H9 (cell line): ENCODE measurements at regions not wholly inside any gene's neighbourhood (a gene's known extent, or its start where the extent isn't known, plus 50 kb on each side); places are given as distances from the start of the nearest gene placed in this dataset.
A peak's percentile ranks its signal among the peaks of the same experiment; 100 is the strongest.

Experiments used
- DNase-seq: peaks from one replicate; pipeline ENCODE4 v3.0.0-alpha.2; 2017
- H2AFZ ChIP-seq: one replicate; pipeline ENCODE4 v1.6.1; 2013; ENCODE audit warnings: mild to moderate bottlenecking, low read length, control low read depth, moderate library complexity
- H2AK5ac ChIP-seq: 2 replicates; pipeline ENCODE4 v1.6.1; 2013; ENCODE audit warnings: low read length, control low read depth, mixed read lengths; ENCODE audit not compliant: insufficient read length
- H2BK120ac ChIP-seq: one replicate; pipeline ENCODE4 v1.6.1; 2013; ENCODE audit warnings: low read depth, mild to moderate bottlenecking, low read length, control low read depth, inconsistent platforms; ENCODE audit not compliant: poor library complexity, severe bottlenecking
- H2BK12ac ChIP-seq: 2 replicates; pipeline ENCODE4 v1.6.1; 2013; ENCODE audit warnings: low read length, control low read depth, mixed read lengths, low read depth; ENCODE audit not compliant: insufficient read length
- H2BK15ac ChIP-seq: 2 replicates; pipeline ENCODE4 v1.6.1; 2013; ENCODE audit warnings: low read depth, low read length, control low read depth
- H2BK20ac ChIP-seq: one replicate; pipeline ENCODE4 v1.6.1; 2013; ENCODE audit warnings: low read depth, mild to moderate bottlenecking, low read length, control low read depth, inconsistent platforms; ENCODE audit not compliant: poor library complexity, severe bottlenecking
- H2BK5ac ChIP-seq: 2 replicates; pipeline ENCODE4 v1.6.1; 2013; ENCODE audit warnings: low read length, control low read depth, mixed read lengths; ENCODE audit not compliant: insufficient read length
- H3K14ac ChIP-seq: 2 replicates; pipeline ENCODE4 v1.6.1; 2013; ENCODE audit warnings: low read length, control low read depth; ENCODE audit not compliant: insufficient read depth
- H3K18ac ChIP-seq: 2 replicates; pipeline ENCODE4 v1.6.1; 2013; ENCODE audit warnings: low read depth, mild to moderate bottlenecking, mixed read lengths, low read length, control low read depth; ENCODE audit not compliant: insufficient read length
- H3K23ac ChIP-seq: 2 replicates; pipeline ENCODE4 v1.6.1; 2013; ENCODE audit warnings: low read length, control low read depth, mixed read lengths, low read depth; ENCODE audit not compliant: insufficient read length
- H3K23me2 ChIP-seq: 2 replicates; pipeline ENCODE4 v1.6.1; 2013; ENCODE audit warnings: low read depth, mild to moderate bottlenecking, mixed read lengths, low read length, control low read depth; ENCODE audit not compliant: insufficient read length, poor library complexity, severe bottlenecking
- H3K27ac ChIP-seq: 2 replicates; pipeline ENCODE4 v1.5.1; 2013; ENCODE audit warnings: low read length, control low read depth, mixed read lengths, low read depth; ENCODE audit not compliant: insufficient read length
- H3K27me3 ChIP-seq: 2 replicates; pipeline ENCODE4 v1.6.1; 2013; ENCODE audit warnings: low read length, control low read depth, inconsistent platforms; ENCODE audit not compliant: insufficient read depth
- H3K4ac ChIP-seq: 2 replicates; pipeline ENCODE4 v1.6.1; 2013; ENCODE audit warnings: low read depth, mild to moderate bottlenecking, control low read depth, inconsistent platforms, low read length, moderate library complexity
- H3K4me1 ChIP-seq: 2 replicates; pipeline ENCODE4 v1.6.1; 2013; ENCODE audit warnings: low read length, control low read depth, inconsistent platforms; ENCODE audit not compliant: insufficient read depth
- H3K4me2 ChIP-seq: 2 replicates; pipeline ENCODE4 v1.6.1; 2013; ENCODE audit warnings: low read length, control low read depth, mixed read lengths; ENCODE audit not compliant: insufficient read length, insufficient read depth
- H3K56ac ChIP-seq: 2 replicates; pipeline ENCODE4 v1.6.1; 2013; ENCODE audit warnings: low read depth, mild to moderate bottlenecking, mixed read lengths, low read length, control low read depth; ENCODE audit not compliant: insufficient read length
- H3K79me1 ChIP-seq: 2 replicates; pipeline ENCODE4 v1.6.1; 2013; ENCODE audit warnings: low read depth, mild to moderate bottlenecking, moderate library complexity, low read length, control low read depth, inconsistent platforms; ENCODE audit not compliant: insufficient read depth, poor library complexity, severe bottlenecking
- H3K79me2 ChIP-seq: 2 replicates; pipeline ENCODE4 v1.6.1; 2013; ENCODE audit warnings: low read length, control low read depth, inconsistent platforms; ENCODE audit not compliant: insufficient read depth
- H3K9ac ChIP-seq: 2 replicates; pipeline ENCODE4 v1.6.1; 2013; ENCODE audit warnings: low read length, control low read depth, mixed read lengths; ENCODE audit not compliant: insufficient read length; ENCODE audit errors: extremely low read depth
- H3K9me3 ChIP-seq: one replicate; pipeline ENCODE4 v1.6.1; 2013; ENCODE audit warnings: low read depth, low read length, inconsistent platforms; ENCODE audit not compliant: control insufficient read depth
- H3T11ph ChIP-seq: one replicate; pipeline ENCODE4 v1.6.1; 2013; ENCODE audit warnings: mild to moderate bottlenecking, low read length, control low read depth, inconsistent platforms
- H4K20me1 ChIP-seq: one replicate; pipeline ENCODE4 v1.6.1; 2013; ENCODE audit not compliant: control insufficient read depth, insufficient read length, insufficient read depth
- H4K5ac ChIP-seq: 2 replicates; pipeline ENCODE4 v1.6.1; 2013; ENCODE audit warnings: low read depth, mild to moderate bottlenecking, mixed read lengths, low read length, control low read depth; ENCODE audit not compliant: insufficient read length
- H4K8ac ChIP-seq: replicated peaks from 2 replicates; pipeline ENCODE4 v1.6.1; 2013; ENCODE audit warnings: low read length, control low read depth, mixed read lengths, low read depth; ENCODE audit not compliant: insufficient read length
- H4K91ac ChIP-seq: 2 replicates; pipeline ENCODE4 v1.6.1; 2013; ENCODE audit warnings: low read depth, mild to moderate bottlenecking, moderate library complexity, mixed read lengths, low read length, control low read depth; ENCODE audit not compliant: insufficient read length
- H3K27ac Mint-ChIP-seq, 3 experiments: 2 replicates in 2 of 3; 3 replicates in 1 of 3; pipeline ENCODE4 v1.8.0; 2020 to 2021; ENCODE audit warnings: mixed read lengths in 3 of 3, mild to moderate bottlenecking in 1 of 3, moderate library complexity in 1 of 3
- H3K27me3 Mint-ChIP-seq: 2 replicates; pipeline ENCODE4 v1.8.0; 2021; ENCODE audit warnings: low read depth, mild to moderate bottlenecking, moderate library complexity, mixed read lengths
- H3K36me3 Mint-ChIP-seq, 3 experiments: 2 replicates in 2 of 3; 3 replicates in 1 of 3; pipeline ENCODE4 v1.8.0; 2020 to 2021; ENCODE audit warnings: low read depth in 3 of 3, mixed read lengths in 3 of 3; ENCODE audit not compliant: insufficient read depth in 1 of 3
- H3K4me1 Mint-ChIP-seq, 2 experiments: 2 replicates each; pipeline ENCODE4 v1.8.0; 2020; ENCODE audit warnings: mixed read lengths in 2 of 2
- H3K4me3 Mint-ChIP-seq, 2 experiments: 2 replicates in 1 of 2; 3 replicates in 1 of 2; pipeline ENCODE4 v1.8.0; 2020 to 2021; ENCODE audit warnings: mild to moderate bottlenecking in 2 of 2, mixed read lengths in 2 of 2, moderate library complexity in 1 of 2
- H3K9me3 Mint-ChIP-seq, 2 experiments: 2 replicates in 1 of 2; 3 replicates in 1 of 2; pipeline ENCODE4 v1.8.0; 2020; ENCODE audit warnings: mild to moderate bottlenecking in 2 of 2, mixed read lengths in 2 of 2, moderate library complexity in 1 of 2
- WGBS: extraction: QIAGEN DNeasy Blood & Tissue Kit; methylation state at CpG from one replicate; pipeline ENCODE4 v1.1.7; 2013; ENCODE audit warnings: missing lambda C conversion rate, low lambda C conversion rate, mixed read lengths; ENCODE audit not compliant: insufficient read length; ENCODE audit errors: extremely low coverage; 5-methylcytosine and 5-hydroxymethylcytosine counted together
- TF ChIP-seq, protein P1 (sequence below): fragments of 200-600 bp; sonication (generic); conservative IDR thresholded peaks from 3 replicates; pipeline ENCODE4 v1.8.0; 2021; ENCODE audit warnings: antibody characterized with exemption, mild to moderate bottlenecking

DNA sequence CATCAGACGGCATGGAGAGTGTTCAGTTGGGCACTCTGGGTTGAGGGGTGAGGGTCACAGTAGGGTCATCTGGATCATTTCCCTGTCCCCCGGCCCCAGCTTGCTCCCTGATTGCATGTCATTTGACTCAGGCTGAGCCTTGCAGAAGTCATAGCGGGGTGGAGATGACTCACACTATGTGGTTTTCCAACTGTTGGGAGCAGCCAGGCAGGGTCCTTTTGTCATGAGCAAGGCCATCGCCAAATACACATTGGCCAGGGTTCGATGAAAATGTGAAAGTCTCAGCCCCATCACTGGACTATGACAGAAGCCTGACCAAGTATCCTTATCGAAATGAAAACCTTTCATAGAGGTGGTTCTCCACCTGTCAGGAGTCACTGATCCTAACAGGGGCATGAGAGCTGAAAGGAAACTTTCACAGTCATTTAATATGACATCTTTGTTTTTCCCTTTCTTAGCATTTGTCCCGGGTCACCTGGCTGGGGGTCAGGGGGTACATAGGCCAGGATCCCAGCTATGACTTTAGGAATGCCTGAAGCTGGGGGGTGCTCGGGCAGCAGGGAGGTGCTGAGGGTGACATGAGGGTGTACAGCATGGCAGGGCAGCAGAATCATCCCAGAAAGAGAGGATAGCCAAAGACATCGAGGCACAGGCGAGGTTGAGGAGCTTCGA is 70.2 kb upstream of the CD93 start:
- Histone ChIP-seq H3K9me3 (no peaks in the 10 kb centered on the region), H3T11ph (no peak overlapping the region), H3K79me1 (no peaks in the 10 kb centered on the region), H2BK5ac (no peak overlapping the region), H3K56ac (no peak overlapping the region), H2AFZ (no peak overlapping the region), H4K8ac (no peak overlapping the region), H3K23ac (no peak overlapping the region), H3K4me1 (peaks cover 7% of the 10 kb centered on the region; the same call in 1 of the 2 replicates), H3K23me2 (no peaks in the 10 kb centered on the region), H3K27me3 (no peaks in the 10 kb centered on the region), H2BK20ac (no peak overlapping the region), H3K14ac (no peak overlapping the region), H4K91ac (no peak overlapping the region), H2BK15ac (no peak overlapping the region), H3K18ac (no peak overlapping the region), H4K5ac (no peak overlapping the region), H2BK12ac (no peak overlapping the region), H3K79me2 (no peaks in the 10 kb centered on the region), H3K4me2 (no peak overlapping the region), H4K20me1 (no peaks in the 10 kb centered on the region), H2BK120ac (no peak overlapping the region), H3K9ac (no peak overlapping the region), H2AK5ac (no peak overlapping the region), H3K27ac (no peak overlapping the region), H3K4ac (no peak overlapping the region)
- H3K9me3 Mint-ChIP-seq: no peaks in the 10 kb centered on the region
- H3K36me3 Mint-ChIP-seq: no peaks in the 10 kb centered on the region; a peak in 1 of 7 replicates
- peaks cover 38 to 41% of the 10 kb centered on the region in 2 experiments for H3K4me1 Mint-ChIP-seq
- no CpG with 5 or more reads among the region's 11 CpGs for WGBS
- TF ChIP-seq, protein P1, sequence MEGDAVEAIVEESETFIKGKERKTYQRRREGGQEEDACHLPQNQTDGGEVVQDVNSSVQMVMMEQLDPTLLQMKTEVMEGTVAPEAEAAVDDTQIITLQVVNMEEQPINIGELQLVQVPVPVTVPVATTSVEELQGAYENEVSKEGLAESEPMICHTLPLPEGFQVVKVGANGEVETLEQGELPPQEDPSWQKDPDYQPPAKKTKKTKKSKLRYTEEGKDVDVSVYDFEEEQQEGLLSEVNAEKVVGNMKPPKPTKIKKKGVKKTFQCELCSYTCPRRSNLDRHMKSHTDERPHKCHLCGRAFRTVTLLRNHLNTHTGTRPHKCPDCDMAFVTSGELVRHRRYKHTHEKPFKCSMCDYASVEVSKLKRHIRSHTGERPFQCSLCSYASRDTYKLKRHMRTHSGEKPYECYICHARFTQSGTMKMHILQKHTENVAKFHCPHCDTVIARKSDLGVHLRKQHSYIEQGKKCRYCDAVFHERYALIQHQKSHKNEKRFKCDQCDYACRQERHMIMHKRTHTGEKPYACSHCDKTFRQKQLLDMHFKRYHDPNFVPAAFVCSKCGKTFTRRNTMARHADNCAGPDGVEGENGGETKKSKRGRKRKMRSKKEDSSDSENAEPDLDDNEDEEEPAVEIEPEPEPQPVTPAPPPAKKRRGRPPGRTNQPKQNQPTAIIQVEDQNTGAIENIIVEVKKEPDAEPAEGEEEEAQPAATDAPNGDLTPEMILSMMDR: no peak
- H3K27ac Mint-ChIP-seq: no peak overlapping the region
- H3K27me3 Mint-ChIP-seq: no peaks in the 10 kb centered on the region; the same call in none of the 2 replicates
- DNase-seq: peak; percentile 27
- no peak overlapping the region for H3K4me3 Mint-ChIP-seq
